Activated naive CD8-positive, alpha-beta T cell (primary cell): ENCODE measurements at regions not wholly inside any gene's neighbourhood (a gene's known extent, or its start where the extent isn't known, plus 50 kb on each side); places are given as distances from the start of the nearest gene placed in this dataset.

Source experiments
- H3K27ac Mint-ChIP-seq: one replicate; pipeline ENCODE4 v1.8.0; 2021; ENCODE audit warnings: mixed read lengths
- H3K27me3 Mint-ChIP-seq: one replicate; pipeline ENCODE4 v1.8.0; 2021; ENCODE audit warnings: mixed read lengths
- H3K36me3 Mint-ChIP-seq: one replicate; pipeline ENCODE4 v1.8.0; 2021; ENCODE audit warnings: mixed read lengths
- H3K4me1 Mint-ChIP-seq: one replicate; pipeline ENCODE4 v1.8.0; 2021; ENCODE audit warnings: low read depth, mixed read lengths
- H3K4me3 Mint-ChIP-seq: one replicate; pipeline ENCODE4 v1.8.0; 2021; ENCODE audit warnings: mild to moderate bottlenecking, mixed read lengths
- H3K9me3 Mint-ChIP-seq: one replicate; pipeline ENCODE4 v1.8.0; 2021; ENCODE audit warnings: low read depth, mixed read lengths

GRCh38 chr2:134788417-134788816, 50.0 kb upstream of the ACMSD start:
- H3K36me3 Mint-ChIP-seq, result no peaks in the 10 kb centered on the region
- no peaks in the 10 kb centered on the region for H3K4me1 Mint-ChIP-seq
- H3K4me3 Mint-ChIP-seq, result no peak overlapping the region
- H3K27me3 Mint-ChIP-seq, result peaks cover 3% of the 10 kb centered on the region
- H3K9me3 Mint-ChIP-seq, result no peaks in the 10 kb centered on the region
- no peak overlapping the region for H3K27ac Mint-ChIP-seq
